Suprapubic skin (tissue), 4 donors: ENCODE measurements at regions not wholly inside any gene's neighbourhood (a gene's known extent, or its start where the extent isn't known, plus 50 kb on each side); places are given as distances from the start of the nearest gene placed in this dataset.

Experiments used
- CTCF ChIP-seq, 2 donors: fragments of 200-600 bp in 1 of 2; fragments of 450-650 bp in 1 of 2; sonication (generic) in 1 of 2; IDR thresholded peaks; one replicate each; pipeline ENCODE4 v1.5.1; 2016 to 2019; ENCODE audit warnings: antibody characterized with exemption in 2 of 2, mild to moderate bottlenecking in 1 of 2, moderate library complexity in 1 of 2
- EP300 ChIP-seq: sonication (generic); formaldehyde crosslinking; IDR thresholded peaks from one replicate; pipeline ENCODE4 v1.6.1; 2017; ENCODE audit warnings: antibody characterized with exemption
- POLR2A ChIP-seq, 2 donors: fragments of 450-650 bp; IDR thresholded peaks; one replicate each; pipeline ENCODE4 v1.6.1; 2017; ENCODE audit warnings: antibody characterized with exemption in 2 of 2, mild to moderate bottlenecking in 2 of 2, moderate library complexity in 2 of 2
- POLR2AphosphoS5 ChIP-seq, 3 donors: sonication (generic); formaldehyde crosslinking; IDR thresholded peaks; one replicate each; pipeline ENCODE4 v1.6.1; 2017; ENCODE audit warnings: antibody characterized with exemption in 3 of 3

DNA sequence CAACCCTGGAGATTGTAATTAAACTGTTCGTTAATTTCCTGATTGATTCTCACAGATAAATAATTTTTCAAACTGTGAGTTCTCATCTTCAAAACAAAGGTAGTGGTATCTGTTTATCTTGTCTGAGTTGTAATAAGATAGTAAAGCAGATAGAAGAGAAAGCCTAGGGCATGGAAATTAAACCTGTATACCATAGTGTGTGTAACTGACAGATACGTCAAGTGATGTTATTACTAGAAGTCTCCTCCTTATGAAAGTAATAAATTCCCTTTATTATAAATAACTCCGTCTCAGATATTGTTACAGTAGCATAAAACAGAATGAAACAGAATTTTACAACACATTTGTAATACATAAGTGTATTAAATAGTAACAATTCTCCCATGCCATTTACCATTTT, 1065.1 kb downstream of the SLITRK1 start:
- TF ChIP-seq POLR2AphosphoS5 (IDR thresholded peaks at IDR 0.05) (no peak), CTCF (IDR thresholded peaks at IDR 0.05) (no peak), POLR2A (IDR thresholded peaks at IDR 0.05) (no peak), EP300 (no peak)
